ENCODE measurements at regions not wholly inside any gene's neighbourhood (a gene's known extent, or its start where the extent isn't known, plus 50 kb on each side); places are given as distances from the start of the nearest gene placed in this dataset.

DNA sequence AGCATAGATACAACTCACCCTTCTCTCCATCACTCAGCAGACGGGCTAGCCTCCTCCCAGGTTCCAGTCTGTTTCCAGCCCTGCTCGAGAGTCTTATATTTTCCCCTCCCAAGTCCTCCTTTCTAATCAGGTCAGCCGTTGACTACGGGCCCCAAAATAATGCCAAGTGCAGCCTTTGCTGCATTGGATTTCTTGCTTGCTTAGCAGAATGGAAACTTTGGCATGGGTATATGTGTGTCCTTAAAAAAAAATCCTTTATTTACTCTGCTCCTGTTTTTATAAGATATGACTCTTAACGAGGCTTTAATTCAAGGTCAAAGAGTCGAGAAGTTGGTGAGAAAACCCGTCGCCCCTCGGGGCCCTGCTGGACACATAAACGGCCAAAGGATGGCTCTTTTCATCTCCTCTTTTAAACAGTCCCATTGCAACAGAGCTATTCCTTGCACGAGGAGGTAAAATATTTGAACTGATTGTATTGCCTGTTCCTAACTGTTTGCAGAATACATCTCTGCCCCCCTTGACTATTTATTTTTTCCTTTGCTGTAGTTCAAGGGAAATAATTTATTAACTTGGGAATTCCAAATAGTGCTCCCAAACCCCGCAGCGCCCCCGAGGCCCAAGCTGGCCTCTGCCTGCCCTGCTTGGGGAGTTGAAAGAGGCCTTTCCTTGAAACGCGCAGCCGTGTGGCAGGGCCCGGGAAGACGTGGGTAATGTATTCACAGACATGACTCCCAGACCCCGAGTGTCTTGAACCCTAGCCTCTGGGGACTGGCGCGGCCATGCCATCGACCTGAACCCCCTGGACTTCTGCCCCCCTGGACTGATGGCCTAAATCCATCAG is 156.5 kb upstream of the MYL2 start:
- no peak for DNase-seq (ENCODE audit: low read depth)

DNA sequence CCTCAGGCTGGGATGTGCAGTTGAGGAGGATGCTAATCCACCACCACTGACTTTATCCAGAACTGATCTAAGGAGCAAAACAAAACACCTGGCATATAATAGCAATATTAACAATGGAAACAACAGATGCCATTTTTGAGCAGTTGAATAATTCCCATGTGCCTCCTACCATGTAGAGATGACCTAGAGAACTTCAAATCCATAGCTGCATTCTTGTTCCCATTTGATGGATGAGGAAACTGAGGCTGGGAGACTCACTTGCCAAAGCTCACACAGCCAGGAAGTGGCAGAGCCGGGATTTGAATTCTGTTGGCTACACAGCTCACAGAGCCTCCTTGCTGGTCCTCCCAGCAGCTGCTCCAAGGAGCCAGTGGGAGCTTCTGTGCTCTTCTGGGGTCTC is 155.8 kb upstream of the MYL2 start:
- no peak for DNase-seq (ENCODE audit: low read depth)

DNA sequence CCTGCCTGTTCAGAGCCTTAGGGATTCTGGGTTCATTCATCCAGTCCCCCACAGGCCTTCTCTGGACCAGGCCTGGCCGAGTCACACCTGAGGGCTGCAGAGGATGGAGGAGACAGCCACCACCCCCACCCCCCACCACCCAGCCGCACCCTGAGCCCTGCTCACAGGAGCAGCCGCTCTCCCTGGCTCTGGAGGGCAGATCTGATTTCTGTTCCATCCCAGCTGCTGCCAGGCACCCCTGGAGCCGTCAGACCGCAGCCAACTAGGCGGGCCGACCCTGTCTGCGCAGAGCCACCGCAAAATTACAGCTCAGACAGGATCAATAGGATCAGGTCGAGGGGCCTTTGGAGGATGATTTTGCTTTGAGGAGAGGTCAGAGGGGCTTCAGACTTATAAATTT is 154.6 kb upstream of the MYL2 start:
- no peak for DNase-seq (ENCODE audit: low read depth)

DNA sequence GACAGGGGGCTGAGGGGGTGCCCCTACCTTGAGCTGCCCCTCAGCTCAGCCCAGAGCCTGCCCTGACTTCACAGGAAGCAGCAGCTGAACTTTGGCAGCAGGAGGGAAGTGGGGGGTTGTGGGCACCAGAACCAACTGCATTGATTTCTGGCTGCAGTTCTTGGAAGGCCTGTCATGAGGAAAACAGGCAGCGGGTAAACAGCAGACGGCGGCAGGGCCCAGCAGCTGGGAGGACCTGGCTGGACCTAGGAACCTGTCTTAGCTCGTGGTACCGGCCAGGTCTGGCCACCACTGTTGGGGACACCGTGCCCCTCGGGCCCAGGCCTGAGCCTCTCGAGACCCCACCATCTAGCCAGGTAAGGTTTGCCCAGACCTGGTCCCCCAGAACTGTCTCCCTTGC is 154.2 kb upstream of the MYL2 start:
- no peak for DNase-seq (ENCODE audit: low read depth)

DNA sequence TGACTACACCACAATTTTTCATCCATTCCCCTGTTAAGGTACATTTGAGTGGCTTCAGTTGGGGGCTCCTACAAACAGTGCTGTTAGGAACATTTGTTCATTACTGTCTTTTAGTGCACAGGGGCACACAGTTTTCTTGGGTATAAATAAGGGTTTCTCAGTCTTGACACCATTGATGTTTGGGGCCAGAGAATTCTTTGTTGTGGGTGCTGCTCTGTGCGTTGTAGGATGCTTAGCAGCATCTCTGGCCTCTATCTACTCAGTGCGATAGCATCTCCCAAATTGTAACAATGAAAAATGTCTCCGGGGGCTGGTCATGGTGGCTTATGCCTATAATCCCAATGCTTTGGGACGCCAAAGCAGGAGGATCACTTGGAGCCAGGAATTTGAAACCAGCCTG is 153.0 kb upstream of the MYL2 start:
- DNase-seq (ENCODE audit: low read depth): no peak

DNA sequence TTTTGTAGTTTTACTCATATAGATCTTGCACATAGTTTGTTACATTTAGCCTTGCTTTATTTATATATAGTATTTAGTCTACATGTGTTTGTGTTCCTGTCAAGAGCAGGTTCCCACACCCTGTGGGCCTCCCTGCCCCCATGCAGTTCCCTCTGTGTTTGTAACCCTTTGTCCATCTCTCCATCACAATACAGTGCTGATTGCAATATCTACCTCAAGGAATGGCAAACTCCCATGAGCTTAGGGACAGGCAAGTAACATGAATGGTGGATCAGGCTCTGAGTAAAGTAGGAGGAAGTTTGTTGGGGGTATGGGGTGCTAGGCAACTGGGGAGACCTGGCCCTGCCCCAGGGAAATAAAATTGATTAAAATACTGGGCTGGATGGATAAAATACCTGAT is 151.9 kb upstream of the MYL2 start:
- DNase-seq (ENCODE audit: low read depth): no peak

DNA sequence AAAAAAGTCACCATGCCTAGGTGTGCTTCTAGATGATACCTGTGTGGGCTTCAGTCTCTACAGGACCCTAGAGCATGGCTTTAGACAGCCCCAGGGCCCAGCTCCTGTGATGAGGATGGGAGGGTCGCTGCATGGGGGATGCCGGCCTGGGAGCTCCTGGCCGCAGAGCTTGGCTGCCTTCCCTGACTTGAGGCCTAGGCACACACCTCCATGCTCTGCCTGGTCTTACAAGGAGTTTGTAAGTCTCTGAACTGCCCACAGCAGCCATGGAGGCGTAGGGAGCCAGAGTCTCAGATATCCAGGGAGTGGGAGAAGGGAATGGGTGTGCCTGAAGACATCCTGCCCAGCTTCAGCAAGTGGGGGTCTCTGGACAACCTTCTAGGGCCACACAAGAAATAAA is 149.5 kb upstream of the MYL2 start:
- no peak for DNase-seq (ENCODE audit: low read depth)

DNA sequence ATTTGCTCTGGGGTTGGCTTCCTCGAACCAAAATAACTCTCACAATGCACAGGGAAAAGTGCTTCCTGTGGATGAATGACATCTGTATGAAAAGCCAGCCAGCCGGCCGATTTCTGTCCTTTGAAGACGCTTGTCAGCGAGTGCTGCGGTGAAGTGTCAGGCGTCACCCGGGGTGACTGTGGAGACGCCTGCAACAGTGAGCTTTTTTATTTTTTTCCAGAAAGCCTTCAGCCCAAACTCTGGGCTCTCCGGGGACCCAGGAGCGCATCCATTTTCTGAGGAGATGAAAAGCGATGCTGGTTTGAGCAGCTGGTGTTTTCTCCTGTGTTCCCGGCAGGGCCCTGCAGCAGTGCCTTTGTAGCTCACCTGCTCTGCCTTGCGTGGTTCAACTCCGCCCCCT is 147.9 kb upstream of the MYL2 start:
- DNase-seq (ENCODE audit: low read depth): no peak

DNA sequence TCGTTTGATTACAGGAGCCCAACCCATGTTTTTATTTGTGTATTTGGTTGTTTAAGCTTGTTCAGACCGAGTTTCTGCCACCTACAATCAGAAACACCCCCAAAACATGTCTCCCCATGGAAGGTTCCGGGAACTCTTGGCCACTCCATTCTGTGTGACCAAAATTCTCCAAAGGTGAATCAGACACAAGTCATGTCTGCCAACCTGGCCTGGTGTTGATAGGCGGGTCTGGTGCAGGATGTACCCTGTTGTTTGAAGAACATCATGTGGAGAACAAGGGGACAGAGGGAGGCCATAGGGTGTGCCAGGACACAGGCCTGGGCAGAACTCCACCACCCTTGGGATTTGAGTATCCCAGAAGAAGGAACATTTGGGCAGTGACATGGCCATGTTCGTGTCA is 147.1 kb upstream of the MYL2 start:
- DNase-seq (ENCODE audit: low read depth): no peak

DNA sequence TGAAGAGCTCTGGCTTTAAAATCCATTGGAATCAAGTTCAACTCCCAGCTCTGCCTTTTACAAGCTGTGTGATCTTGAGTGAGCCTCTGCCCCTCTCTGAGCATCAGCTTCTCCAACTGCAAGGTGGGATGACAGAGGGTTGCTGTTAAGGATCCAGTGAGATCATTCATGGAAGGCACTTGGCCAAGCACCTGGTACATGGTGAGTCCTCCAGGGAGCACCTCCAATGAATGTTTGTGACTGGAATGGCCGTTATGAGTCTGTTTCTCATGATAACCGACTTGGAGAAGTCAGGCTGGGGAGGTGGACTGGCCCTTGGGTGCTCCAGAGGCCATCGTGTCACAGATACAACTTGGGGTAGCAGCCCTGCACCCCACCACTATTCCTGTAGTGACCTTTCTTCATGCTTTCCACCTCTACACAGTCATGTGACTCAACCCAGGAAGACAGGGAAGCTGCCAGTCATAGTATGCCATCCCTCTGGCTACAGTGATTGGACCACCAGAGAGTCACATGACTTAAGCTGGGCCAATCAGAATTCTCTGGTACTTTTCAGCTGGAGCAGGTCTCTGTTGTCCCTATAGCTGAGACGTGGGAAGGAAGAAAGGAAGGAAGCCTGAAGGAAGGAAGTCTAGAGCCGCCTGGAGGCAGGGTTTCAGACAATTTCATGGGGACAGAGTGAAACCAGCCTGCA is 146.5 kb upstream of the MYL2 start:
- DNase-seq (ENCODE audit: low read depth): no peak

DNA sequence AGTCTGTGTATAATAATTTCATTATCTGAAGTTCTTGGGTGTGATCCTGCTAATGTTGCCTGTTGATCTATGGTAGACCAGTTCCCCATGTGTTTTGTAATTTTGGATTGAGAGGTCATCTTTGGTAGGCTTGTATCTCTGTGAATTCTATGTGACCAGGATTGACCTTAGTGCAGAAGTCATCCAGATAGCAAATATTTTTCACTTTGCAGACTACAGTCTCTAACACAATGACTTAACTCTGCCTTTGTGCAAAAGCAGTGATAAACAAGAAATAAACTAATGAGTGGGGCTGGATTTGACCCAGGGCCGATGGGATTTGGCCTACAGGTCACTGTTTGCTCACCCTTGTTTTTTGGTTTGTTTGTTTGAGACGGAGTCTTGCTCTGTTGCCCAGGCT is 144.6 kb upstream of the MYL2 start:
- no peak for DNase-seq (ENCODE audit: low read depth)

DNA sequence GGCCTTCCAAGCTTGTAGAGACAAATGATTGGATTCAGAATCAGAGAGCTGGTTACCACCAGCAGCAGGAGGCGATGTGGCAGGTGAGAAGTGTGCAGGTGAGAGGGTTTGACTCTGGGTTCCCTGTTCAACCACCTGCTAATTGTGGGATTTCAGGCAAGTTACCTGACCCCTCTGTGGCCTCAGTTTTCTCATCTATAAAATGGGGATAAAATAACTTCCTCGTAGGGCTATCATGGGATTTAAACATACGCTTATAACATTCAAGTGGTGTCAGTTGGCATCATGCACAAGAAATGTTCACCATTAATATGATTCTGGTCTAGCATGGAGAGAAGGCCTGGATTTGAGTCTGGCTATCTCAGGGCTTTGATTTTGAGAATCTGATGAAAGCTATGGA is 143.8 kb upstream of the MYL2 start:
- DNase-seq (ENCODE audit: low read depth): no peak

DNA sequence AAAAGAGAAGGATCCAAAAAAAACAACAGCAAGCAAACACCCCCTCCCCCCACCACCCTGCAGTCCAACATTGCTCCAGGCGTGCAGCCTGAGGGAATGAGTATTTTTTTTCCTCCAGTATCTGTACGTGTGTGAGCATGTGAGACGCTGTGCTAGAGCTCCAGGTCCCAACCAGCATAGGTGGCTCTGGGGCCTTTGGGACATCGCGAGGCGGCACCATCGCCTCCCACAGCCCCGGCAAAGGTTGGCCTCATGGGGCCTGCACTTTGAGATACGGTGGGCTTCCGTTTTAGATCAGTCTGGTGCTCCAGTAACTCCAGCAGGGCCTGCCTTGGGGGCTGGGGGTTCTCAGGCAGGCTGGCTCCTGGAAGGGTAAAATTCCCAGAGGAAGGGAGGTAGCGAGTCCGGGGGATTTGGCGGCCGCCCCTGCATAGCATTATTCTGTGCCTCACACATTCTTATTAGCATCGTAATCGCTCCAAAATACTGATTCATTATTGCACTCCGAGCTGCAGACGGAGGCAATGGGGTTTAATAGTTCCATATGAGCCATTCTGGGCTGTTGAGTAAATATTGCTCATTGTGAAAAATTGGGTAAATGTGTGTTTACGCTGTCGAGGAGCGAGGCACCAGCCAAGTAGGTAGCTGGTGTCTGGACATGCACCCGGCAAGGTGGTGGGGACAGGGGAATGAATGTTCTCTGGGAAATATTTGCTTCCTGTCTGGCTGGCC is 143.1 kb upstream of the MYL2 start:
- no peak for DNase-seq (ENCODE audit: low read depth)

DNA sequence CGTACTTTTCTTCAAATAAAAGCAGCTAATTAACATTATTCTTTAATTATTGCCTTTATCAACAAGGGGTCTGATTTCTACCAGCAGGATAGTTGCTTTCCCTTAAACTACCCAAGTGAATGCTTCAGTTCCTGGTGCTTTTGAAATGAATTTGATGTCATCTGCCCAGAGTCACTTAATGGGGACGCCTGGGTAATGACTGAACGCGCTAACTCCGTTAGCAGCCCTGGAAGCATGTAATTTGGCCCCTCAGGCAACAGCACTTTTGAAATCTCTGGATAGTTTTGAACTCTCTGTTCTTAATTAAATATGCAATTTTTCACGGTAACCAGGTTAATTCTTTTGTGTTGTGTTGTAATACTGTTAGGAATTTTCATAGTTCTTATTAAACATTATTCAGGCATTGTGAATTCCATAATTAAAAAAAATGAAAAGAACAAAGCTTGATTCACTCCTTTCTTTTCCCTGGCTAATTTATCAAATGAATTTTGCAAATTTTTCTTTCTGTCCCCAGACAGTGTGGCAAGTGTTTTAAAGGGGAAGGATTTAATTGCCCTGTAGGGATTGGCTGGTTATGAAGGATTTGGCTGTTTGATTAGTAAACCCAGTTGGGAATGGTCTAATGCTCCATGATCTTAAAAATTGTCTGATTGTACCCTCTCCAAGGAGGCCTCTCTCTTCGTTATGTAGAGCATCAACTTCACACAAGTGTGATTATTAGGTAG is 137.5 kb upstream of the MYL2 start:
- no peak for DNase-seq (ENCODE audit: low read depth)

DNA sequence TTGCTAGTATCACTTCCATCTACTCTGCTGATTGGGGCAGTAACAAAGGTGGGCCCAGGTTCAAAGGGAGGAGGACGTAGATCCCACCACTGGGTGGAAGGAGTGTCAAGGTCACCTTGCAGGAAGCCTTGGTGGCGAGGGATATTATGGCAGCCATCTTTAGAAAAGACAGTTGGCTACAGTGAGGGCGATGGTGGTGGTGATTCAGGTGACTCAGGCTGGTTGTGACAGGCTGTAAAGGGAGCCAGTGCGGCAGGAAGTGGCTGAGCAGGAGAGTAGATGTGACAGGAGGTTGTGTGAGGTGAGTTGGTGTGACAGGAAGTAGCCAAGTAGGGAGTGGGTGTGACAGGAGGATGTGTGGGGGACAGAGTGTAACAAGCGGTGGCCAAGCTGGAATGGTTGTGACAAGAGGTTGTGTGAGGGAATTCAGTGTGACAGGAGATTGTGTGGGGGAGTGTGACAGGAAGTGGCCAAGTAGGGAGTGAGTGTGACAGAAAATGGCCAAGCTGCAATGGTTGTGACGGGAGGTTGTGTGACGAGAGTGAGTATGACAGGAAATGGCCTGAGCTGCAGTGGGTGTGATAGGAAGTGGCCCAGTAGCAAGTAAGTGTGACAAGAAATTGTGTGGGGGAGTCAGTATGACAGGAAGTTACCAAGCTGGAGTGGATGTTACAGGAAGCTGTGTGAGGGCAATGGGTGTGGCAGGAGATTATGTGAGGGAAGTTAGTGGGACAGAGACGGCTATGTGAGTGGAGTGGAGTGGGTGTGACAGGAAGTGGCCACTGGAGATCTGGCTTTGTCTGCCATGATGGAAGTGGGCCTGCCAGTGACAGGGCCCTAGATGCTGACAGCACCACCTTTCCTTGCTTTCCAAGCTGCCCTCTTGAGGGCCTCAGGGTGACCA is 136.5 kb upstream of the MYL2 start:
- DNase-seq (ENCODE audit: low read depth): peak; percentile 35

DNA sequence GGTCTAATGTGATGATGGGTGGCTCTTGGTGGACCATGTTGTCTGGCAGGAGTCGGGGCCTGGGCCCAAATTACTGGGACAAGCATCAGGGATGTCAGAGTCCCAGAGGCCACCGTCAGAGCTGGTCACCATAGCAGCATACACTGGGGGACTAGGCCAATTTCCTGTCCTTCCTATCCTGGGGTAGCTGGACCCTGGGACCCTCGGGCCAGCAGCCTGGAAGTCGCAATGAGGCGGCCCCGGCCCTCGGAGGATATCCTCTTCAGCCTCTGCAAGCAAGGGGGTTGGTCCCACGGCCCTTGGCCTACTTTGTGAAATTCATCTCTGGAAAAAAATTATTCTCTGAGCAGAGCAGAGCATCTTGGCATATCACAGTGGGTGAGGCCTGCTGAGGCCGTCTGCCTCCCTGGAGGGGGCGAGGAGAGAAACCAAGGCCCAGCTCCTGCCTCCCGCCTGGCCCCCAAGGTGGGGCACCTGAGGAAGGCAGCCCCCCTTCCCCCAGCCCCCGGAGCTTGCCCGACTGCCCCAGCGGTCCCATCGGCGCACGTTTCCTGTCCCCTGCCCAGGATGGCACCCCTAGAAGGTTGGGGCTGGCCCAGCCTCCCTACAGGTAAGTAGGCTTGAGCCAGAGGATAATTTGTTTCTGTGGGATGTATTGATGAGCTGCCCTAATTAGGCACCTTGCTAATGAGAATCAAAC is 135.0 kb upstream of the MYL2 start:
- DNase-seq (ENCODE audit: low read depth): no peak

DNA sequence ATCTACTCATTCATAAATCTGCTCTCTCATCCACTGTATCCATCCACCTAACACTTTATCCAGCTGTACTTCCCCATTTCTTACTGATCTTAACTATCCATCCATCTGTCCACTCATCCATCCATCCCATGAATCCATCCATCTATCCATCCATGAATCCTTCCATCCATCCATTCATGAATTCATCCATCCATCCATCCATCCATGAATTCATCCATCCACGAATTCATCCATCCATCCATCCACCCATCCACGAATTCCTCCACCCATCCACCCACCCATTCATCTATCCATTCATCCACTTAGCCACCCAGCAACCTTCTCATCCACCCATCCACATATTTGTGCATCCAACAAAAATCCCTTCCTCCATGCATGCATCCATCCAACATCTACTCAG is 128.6 kb upstream of the MYL2 start:
- DNase-seq (ENCODE audit: low read depth): no peak

DNA sequence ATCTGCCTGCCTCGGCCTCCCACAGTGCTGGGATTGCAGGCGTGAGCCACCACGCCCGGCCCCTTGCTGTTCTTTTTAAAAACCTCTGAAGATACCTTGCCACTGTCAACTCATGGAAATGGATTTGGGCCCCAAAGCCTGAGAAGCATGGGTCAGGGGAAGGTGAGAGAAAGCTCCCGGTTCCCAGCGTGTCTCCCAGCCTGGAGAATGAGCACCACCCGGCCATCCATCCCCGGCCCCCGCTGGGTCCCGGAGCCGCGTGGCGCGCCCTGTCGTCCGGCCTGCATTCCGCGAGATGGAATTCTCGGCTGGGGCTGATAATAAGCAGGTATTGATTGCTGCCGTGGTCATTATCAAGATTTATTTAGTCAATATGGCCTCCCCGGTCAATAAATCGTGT is 126.5 kb upstream of the MYL2 start:
- no peak for DNase-seq (ENCODE audit: low read depth)

DNA sequence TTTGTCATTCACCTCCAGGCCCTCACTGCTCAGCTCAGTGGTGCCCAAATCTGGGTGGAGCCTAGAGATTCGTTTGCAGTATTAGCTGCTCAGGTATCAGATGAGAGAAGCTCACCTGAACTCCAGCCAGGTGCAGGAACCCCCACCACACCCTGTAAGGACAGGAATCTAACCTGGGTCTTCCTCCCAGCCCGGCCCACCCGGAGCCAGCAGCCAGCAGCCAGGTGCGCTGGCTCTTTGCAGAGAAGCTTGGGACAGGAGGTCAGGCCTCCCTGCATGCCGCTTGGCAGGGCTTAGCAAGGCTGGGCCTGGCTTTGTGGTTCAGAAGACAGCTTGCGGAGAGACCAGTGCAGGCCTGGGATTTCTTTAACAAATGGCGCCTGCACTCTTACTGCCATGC is 125.6 kb upstream of the MYL2 start:
- no peak for DNase-seq (ENCODE audit: low read depth)

DNA sequence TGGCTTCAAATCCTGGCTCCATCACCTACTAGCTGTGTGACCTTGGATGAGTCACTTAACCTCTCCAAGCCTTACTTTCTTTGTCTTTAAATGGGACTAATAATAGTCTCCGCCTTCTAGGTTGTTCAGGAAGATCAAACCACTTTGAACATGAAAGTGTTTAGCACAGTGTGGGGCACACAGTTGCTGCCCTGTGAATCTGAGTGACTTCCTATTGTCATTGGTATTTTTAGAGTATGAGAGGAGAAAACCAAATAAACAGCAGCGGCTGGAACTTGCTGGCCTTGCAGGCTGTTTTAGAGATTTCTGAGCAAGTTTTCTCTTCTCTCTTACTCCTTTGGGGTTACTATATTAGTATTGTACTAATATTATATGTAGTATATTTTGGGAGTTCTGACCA is 120.7 kb upstream of the MYL2 start:
- DNase-seq (ENCODE audit: low read depth): no peak

DNA sequence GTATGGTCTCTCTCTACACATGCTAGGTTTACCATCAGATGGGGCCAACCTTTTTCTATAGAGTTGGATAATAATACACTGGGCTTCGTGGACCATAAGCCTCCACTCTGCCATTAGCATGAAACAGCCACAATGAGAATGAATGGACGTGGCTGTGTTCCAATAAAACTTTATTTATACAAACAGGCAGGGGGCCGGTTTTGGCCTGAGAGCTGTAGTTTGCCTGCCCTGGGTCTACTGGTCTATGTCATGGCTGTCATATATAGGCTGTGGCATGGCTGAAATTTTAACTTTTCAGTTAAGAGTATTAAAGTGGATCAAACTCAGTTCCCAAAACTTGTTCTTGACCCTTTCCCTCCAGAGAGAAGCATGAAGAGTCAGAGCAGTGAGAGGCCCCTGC is 120.3 kb upstream of the MYL2 start:
- no peak for DNase-seq (ENCODE audit: low read depth)
